GM18909 (cell line): ENCODE measurements at regions not wholly inside any gene's neighbourhood (a gene's known extent, or its start where the extent isn't known, plus 50 kb on each side); places are given as distances from the start of the nearest gene placed in this dataset.

ENCODE experiments used
- ATAC-seq: cut with Tn5 transposase; IDR thresholded peaks from one replicate; pipeline ENCODE4 v1.9.1; 2021; ENCODE audit warnings: mild to moderate bottlenecking; ENCODE audit not compliant: unreplicated experiment, poor library complexity

DNA sequence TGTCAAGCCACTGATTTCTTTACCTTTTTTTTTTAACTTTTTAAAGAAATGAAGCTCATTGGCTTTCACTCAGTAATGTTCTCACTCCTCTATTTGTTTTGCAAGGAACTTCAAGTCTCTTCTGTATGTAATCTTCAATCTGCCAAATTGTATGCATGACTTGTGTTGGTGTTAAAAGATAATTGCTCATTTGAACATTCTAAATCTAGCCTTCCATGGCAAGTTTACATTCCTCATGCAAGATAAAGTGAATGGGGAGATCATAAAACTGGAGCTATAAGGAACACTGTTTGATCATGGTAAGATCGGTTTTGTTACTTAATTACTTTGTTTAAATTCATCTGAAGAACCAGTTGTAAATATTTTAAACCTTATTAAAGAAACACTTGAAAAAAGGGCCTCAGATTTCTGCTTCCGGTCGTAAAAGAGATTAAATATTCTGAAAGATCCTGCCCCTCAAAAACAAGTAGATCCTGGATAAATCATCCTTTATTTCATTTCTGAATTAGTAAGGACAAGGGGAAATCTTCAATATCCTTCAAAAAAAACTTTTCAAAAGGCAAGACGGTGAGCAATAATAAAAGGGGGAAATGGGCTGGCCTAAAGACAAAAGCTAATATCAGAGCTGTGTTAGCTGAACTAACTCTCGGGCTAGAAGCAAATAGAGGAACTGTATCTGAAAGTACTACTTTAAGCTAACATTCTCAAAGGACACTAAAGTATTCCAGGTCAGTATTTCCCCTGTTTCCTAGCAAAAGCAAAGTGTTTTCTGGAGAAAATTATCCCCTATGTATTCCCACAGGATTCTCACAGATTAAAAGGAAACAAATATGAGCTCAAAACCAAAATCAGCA is 107.0 kb upstream of the ATP11B start:
- ATAC-seq: no peak

DNA sequence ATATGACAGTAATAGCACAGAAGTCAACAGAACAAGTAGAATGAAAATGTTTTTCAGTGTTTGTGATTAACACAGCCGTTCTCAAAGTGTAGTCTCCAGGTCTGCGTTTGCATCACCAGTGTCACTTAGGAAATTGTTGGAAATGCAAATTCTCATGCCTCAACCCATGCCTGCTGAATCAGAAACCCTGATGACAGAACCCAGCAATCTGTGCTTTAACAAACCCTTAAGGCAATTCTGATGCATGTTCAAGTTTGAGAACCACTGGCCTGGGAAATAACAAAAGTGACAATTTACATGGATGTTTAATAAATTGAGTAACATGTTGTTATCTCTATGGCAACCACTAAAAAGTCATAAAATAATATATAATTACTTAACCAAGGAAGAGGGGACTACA is 103.1 kb upstream of the ATP11B start:
- no peak for ATAC-seq

DNA sequence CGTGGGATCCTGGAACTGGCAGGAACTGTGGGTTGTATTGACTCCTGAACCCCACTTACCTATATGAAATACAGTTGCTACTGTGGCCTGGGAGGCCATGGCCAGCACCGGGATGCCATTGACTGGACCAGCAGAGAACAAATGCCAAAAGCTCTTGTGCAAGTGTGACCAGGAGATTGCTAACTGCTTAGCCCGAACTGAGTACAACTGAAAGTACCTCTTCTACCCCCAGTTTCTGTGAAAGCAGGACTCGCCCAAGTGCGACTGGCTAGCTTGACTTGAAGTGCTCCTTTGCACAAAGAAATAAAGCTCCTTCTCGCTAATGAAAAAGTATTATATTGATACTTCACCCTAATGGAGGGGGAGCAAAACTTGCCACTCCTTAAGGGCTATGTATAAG is 101.3 kb upstream of the ATP11B start:
- ATAC-seq: peak; percentile 88

DNA sequence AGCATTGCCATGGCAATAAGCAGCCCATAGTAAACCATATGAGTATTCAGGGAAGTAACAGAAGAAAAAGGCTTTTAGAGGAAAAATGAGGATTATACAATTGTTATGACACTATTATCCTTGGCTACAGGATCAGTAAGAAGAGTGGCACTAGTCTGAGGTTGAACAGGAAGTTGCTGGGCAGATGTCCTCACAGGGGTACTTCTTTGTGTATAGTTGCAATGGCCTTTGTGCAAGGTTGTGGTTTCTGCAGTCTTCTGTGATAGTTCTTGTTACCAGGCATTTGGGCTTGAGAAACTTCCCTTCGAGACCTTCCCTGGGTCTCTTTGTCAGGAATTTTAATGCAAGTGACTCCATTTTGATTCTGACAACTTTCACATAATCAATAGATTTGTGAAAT is 100.6 kb upstream of the ATP11B start:
- ATAC-seq: peak; percentile 60

DNA sequence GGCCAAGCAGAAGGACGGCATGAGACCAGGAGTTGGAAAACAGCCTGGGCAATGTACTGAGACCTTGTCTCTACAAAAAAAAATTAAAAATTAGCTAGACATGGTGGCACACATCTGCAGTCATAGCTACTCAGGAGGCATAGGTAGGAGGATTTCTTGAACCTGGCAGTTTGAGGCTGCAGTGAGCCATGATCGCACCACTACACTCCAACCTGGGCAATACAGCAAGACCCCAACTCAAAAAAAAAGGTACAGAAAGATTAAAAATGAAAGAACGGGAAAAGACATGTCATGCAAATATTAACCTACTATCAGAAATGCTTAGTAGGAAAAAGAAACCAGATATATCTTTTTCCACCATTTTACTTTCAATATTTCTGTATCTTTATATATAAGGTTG is 99.6 kb upstream of the ATP11B start:
- no peak for ATAC-seq

DNA sequence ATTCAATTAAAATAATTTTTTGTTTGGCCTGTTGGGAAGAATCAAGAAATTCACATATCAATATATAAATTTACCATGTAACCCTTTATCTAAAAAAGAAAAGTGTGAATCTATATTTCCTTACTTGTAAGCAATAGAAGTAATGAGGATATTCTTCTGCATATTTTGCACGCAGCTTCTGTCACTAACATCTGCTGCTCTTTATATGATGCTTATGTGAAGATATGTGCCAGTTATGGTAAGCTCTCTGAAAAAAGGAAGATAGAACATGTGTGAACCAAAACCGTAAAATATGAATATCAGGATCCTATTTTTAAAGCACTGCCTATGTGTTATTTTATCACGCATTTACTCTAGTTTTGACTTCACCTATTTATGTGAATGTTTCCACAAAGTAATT is 96.4 kb upstream of the ATP11B start:
- ATAC-seq: no peak

DNA sequence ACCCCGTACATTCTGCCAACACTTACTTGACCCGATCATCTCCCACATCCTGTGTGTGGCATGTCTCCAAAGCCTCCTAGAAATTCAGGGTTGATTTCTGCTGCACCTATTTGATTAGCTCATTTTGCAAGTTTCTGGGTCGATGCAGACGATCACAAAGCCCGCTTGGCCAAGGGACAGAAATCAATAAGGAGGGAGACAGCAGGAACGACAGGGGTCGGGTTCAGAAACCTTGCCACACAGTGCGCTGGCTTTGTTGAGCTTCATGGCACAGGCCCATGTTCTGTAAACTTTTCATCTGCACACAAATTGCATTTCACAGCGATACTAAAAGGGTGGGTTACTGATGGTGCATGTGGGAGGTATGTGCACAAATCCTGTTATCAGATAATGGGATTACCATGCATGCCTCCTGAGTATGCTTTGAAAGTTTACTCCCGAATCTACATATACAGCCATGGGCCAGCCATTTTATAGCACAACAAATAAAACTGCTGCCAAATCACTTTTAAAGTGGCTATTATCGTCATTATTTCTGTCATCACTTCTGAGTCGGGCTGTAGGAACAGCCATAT is 95.9 kb upstream of the ATP11B start:
- no peak for ATAC-seq

DNA sequence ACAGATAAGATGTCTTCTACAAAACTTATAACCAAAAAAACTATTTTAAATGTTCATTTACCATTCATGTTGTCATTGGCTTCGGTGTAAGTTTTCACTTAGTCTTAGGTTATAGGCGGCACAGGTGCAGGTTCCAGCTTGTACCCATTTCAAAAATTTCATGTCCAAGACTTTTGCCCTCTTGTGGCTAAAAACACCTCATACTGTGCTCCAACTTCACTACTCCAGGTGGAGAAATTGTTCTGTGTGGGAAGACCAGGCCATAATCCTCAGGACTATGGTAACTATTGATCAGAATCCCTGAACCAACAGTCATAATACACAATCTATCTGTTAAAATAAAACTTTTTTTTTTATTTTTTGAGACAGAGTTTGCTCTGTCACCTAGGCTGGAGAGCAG is 95.2 kb upstream of the ATP11B start:
- no peak for ATAC-seq

DNA sequence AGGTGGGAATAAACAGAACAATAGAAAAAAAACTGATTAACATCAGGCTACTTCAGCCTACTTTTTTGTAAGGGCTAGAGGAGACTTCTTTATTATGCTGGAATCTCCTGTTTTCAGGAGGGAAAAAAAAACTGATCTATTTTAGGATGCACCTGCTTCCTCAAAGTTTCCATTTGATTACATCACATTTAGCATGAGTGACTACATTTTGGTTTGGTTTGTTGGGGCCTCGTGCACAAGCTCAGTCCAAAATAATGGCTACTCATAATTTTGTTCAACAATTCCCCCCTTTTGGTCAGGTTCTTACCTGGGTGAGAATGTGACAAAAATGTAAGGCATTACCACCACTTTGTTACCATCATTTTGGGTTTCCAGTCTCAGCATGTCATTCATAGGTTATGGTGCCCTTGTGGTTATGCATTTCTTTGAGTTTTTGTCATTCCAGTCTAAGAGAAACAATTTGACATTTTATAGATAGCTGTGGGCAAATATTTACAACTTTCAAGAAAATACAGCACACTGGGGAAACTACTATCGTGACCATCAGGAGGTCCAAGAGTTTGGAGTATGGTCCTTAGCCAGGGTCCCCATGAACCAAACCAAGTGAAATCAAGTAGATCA is 93.6 kb upstream of the ATP11B start:
- ATAC-seq: no peak

DNA sequence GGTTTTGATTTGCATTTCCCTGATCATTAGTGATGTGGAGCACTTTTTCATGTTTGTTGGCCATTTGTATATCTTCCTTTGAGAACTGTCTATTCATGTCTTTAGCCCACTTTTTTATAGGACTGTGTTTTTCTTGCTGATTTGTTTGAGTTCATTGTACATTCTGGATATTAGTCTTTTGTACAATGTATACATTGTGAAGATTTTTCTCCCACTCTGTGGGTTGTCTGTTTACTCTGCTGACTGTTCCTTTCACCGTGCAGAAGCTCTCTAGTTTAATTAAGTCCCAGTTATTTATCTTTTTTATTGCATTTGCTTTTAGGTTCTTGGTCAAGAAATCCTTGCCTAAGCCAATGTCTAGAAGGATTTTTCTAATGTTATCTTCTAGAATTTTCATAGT is 91.1 kb upstream of the ATP11B start:
- ATAC-seq: no peak

DNA sequence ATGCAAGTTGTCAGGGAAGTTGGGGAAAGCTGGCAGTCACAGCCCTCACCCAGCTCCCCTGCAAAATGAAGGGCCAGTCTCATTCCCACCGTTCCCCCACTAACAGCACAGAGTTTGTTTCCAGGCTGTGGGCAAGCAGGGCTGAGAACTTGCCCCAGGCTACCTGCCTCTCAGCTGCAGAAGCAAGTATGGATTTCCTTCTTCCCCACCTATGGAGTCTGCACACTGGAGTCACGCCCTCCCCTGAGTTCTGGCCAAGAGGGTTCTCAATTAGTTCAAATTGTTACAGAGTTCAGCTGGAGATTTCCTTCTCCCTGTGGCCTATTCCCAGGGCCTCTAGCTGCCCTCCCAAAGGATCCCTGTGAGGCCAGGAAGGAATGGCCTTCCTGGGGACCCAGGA is 90.1 kb upstream of the ATP11B start:
- ATAC-seq: no peak

DNA sequence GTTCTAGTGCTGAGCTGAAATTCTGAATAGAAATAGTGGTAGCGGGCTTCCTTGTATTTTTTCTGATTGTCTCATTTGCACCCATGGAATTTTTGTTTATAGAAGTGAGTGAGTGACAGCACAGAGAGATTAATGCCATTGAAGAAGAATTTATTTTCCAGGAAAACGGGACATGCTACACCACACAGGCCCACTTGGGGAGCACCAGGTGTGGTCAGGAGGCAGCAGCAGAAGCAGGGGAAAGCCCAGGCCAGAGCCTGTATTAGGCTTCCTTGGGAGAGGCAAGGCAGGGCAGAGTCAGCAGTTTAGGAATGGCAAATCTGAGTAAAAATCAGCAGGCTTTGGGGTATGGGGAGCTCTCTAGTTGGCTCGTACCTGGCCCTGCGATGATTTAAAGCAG is 88.4 kb upstream of the ATP11B start:
- no peak for ATAC-seq

DNA sequence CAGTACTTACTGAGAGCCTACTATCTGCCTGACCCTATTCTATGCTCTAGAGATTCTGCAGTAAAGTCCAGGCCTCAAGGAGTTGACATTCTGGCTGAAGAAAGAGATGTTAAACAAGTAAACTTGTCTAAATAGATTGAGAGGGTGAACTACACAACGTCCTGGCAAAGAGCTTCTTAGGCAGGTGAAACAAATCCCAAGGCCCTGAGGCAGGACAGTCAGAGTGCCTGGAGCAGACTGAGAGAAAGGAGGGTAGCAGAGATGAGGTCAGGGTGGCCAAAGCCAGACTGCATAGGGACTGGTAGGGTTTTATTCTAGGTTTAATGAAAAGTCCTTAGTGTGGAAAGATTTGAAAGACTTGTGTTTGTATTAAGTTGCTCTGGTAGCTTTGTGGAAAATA is 84.5 kb upstream of the ATP11B start:
- ATAC-seq: no peak

DNA sequence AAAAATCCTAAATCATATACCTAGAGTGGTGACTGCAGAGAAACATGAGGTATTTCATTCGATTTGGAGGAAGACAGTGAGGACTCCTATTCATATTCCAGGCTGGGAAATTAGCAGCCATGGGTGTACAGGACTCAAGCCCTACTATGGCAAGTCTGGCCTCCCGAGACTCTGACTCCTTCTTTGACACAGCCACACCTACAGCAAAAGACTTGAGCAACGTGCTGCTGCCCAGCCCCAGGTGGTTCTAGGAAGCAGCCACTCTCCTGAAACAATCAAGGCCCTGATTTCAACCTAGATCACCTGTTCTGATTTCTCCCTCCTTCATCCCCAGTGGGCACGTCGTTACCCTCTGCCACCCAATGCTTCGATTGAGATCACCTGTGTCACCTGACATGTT is 84.0 kb upstream of the ATP11B start:
- no peak for ATAC-seq

DNA sequence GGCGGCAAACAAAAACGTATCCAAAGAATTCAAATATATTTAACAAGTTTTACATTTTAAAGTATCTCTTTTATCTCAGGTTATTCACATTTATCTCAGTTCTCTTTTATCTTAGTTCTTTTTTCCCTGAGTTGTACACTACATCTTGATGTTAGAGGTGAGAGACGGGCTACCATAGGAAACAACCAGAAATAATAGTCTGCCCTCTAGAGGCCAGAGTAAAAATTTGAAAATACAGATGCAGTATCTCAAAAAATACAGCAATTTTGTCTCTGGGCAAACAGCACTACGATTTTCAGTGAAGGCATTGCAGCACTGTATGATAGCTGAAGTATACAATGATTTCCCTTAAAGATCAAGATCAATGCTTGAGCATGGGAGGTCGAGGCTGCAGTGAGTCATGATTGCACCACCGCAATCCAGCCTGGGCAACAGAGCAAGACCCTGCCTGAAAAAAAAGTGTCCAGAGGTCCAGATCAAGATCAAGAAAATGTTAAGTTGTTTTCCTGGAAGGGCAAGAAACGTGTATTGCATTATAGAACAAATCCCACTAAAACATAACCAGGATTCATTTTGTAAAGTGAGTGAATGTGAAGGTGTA is 82.6 kb upstream of the ATP11B start:
- peak; percentile 56 for ATAC-seq

DNA sequence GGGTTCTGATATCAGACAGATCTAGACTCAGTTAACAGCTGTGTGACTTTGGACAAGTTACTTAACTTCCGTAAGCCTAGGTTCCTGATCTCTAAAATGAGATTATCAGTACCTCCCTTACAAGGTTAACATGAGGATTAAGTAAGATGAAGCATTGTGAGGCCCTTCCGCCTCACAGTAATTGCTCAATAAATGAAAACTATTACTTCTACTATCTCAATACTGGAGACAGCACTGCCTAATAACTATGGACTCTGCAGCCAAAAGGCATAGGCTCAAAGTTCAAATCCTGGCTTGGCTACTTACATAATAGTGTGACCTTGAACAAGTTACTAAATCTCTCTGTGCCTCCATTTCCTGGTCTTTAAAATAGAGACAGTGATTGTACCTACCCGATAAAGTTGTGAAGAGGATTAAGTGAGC is 82.0 kb upstream of the ATP11B start:
- ATAC-seq: no peak

DNA sequence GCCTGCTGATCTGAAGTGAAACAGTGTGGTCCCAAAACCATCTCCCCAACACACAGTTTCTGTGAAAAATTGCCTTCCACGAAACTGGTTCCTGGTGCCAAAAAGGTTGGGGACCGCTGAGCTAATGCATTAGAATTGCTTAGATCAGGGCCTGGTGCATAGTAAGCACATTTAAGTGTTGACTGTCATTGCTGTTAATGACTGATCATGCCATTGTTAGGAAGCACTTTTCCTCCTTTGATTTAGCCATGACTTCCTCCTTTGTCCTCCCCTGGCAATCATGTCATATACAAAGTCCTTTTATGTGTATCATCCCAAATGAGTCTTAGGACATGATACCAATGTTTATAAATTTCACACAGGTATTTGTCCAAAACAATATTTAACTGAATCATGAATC is 81.5 kb upstream of the ATP11B start:
- no peak for ATAC-seq

DNA sequence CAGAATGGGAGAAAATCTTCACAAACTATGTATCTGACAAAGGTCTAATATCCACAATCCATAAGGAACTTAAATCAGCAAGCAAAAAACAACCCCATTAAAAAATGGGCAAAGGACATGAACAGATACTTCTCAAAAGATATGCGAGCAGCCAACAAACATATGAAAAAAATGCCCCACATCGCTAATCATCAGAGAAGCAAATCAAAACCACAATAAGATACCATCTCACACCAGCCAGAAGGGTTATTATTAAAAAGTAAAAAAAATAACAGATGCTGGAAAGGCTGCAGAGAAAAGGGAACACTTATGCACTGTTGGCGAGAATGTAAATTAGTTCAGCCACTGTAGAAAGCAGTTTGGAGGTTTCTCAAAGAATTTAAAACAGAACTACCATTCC is 80.2 kb upstream of the ATP11B start:
- ATAC-seq: no peak

DNA sequence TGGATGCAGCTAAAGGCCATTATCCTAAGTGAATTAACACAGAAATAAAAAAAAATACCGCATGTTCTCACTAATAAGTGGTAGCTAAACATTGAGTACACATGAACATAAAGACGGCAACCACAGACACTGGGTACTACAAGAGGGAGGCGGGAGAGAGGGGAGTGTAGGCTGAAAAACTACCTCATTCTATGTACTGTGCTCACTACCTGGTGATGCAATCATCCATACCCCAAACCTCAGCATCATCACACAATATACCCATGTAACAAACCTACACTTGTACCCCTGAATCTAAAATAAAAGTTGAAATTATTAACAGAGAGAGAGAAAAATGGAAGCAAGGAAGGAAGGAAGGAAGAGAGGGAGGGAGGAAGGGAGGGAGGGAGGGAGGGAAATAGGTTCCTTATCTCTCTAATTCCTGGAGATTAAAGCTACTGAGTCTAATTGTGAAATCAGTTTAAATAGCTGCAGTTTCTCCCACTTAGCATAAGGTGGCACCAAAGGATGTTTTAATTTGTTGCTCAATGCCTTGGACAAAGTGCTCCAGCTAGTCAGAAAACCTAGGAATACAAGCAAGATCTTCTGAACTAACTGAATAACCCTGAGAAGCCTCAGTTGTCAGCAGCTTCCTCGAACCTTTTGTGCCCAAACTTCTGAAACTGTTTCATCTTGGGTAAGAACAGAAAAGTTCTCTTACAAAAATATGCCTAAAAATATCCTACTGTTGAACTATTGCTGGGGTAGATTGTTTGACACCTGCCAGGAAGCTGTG is 79.4 kb upstream of the ATP11B start:
- peak; percentile 49 for ATAC-seq

DNA sequence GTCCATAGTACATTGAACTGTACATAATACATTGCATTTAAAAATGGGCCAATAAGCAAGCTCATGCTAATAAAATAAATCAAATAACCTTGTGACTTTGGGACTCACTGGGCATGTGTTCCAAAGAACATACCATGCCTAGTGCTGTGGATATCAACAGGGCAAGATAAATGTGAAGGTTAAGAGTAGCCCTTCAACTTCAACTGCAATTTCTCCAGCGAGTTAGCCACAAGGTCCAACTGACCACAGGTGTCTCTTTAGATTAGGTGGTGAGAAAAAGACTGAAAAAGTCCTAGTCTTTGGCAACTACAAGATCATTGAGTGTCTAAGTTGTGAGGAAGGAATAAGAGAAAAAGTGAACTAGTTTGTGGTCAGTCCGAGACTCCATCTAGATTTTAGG is 78.3 kb upstream of the ATP11B start:
- no peak for ATAC-seq
